ENCODE measurements at regions not wholly inside any gene's neighbourhood (a gene's known extent, or its start where the extent isn't known, plus 50 kb on each side); places are given as distances from the start of the nearest gene placed in this dataset.

DNA sequence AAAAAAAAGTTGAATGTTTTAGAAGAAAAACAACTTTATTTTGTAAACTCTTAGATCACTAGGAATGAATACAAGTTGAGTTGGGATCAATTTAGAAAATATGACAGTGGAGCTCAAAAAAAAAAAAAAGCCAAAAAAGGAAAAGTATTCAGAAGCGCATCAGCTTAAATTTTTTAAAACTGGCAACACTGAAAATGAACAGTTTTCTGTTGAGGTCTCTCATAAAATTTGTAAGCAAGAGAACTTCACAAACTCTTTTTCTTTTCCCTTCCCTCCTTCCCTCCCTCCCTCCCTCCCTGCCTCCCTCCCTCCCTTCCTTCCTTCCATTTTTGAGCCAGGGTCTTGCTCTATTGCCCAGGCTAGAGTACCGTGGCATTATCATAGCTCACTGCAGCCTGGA lies 143.9 kb downstream of the B3GNT2 start:
- CTCF ChIA-PET: interaction anchor here (0.6 to 0.7 kb wide), 4 partner anchors 65 to 523 kb away, joined by 4 to 16 read pairs (median 8); no protein-coding TSS in a partner anchor
- H3K23ac ChIP-seq (ENCODE audit: low read depth, low read length): no peak overlapping the region
- no peak overlapping the region for H2BK5ac ChIP-seq (ENCODE audit: low read depth, low read length, poor library complexity, severe bottlenecking)

More for the DNA sequence above, 143.9 kb downstream of the B3GNT2 start:
- no peak overlapping the region for H2BK15ac ChIP-seq (ENCODE audit: low read depth, low read length)
- no peak overlapping the region for H3K4me3 ChIP-seq (ENCODE audit: insufficient read depth, low read depth, low read length)
- no peaks in the 10 kb centered on the region for H3K4me1 ChIP-seq (ENCODE audit: control insufficient read depth, insufficient read depth, low read length)
- no peak overlapping the region for H2BK120ac ChIP-seq (ENCODE audit: low read depth, low read length)
- intact Hi-C loops (cut with micrococcal nuclease): no loop called here
- H3K56ac ChIP-seq (ENCODE audit: extremely low read depth, insufficient read depth, low read length): no peak overlapping the region
- no peak overlapping the region for H3K18ac ChIP-seq (ENCODE audit: low read depth, low read length)
- no peak overlapping the region for H4K5ac ChIP-seq (ENCODE audit: low read depth, low read length)
- ATAC-seq (ENCODE audit: low read depth) (no peak), DNase-seq (no peak)
- 0 out of 2 replicates have a peak, but pooled peaks cover 3% of the 10 kb centered on the region for H3K27me3 ChIP-seq (ENCODE audit: control insufficient read depth, insufficient read depth, low read length)
- POLR2A ChIA-PET (ENCODE audit: unreplicated experiment): no interaction called here
- H3K9ac ChIP-seq (ENCODE audit: low read depth, low read length): no peak overlapping the region
- TF ChIP-seq ELK1 (IDR thresholded peaks at IDR 0.05; ENCODE audit: borderline replicate concordance, low read depth, low read length) (no peak), MXI1 (IDR thresholded peaks at IDR 0.05; ENCODE audit: borderline replicate concordance, low read depth, low read length) (no peak), MAZ (IDR thresholded peaks at IDR 0.05; ENCODE audit: borderline replicate concordance, low read depth, low read length) (no peak), CTCF (conservative IDR thresholded peaks at IDR 0.05; ENCODE audit: low read depth, low read length) (no peak), POLR2A (IDR thresholded peaks at IDR 0.05; ENCODE audit: low read depth, low read length) (no peak), RFX5 (IDR thresholded peaks at IDR 0.05; ENCODE audit: low read depth, low read length) (no peak), MAFK (IDR thresholded peaks at IDR 0.05; ENCODE audit: low read depth, low read length) (no peak), CEBPB (IDR thresholded peaks at IDR 0.05; ENCODE audit: low read depth, low read length) (no peak), CHD1 (IDR thresholded peaks at IDR 0.05; ENCODE audit: low read depth, low read length) (no peak), USF2 (IDR thresholded peaks at IDR 0.05; ENCODE audit: low read depth, low read length) (no peak), FOS (IDR thresholded peaks at IDR 0.05; ENCODE audit: low read depth, low read length) (no peak), NFE2L2 (IDR thresholded peaks at IDR 0.05; ENCODE audit: low read depth, low read length) (no peak), RAD21 (IDR thresholded peaks at IDR 0.05; ENCODE audit: low read length) (no peak)
- H2AFZ ChIP-seq (replicated peaks; ENCODE audit: low read length, poor library complexity): no peak overlapping the region
- no peaks in the 10 kb centered on the region for H3K9me3 ChIP-seq (ENCODE audit: control insufficient read depth, insufficient read depth, low read length)
- no peak overlapping the region for H2BK20ac ChIP-seq (ENCODE audit: low read depth, low read length)
- H4K91ac ChIP-seq (ENCODE audit: insufficient read depth, low read depth, low read length): no peak overlapping the region
- H3K9me1 ChIP-seq (ENCODE audit: insufficient read depth, low read length): no peaks in the 10 kb centered on the region
- no CpG with 5 or more reads among the region's 2 CpGs for WGBS, 2 experiments (ENCODE audit: extremely low coverage in 2 of 2, insufficient read length in 1 of 2)
- in situ Hi-C loops (cut with MboI; ENCODE audit: low sequenced_read_pairs): no loop called here
- H4K8ac ChIP-seq (ENCODE audit: low read depth in 2 of 2, low read length in 2 of 2): no peak overlapping the region
- H4K20me1 ChIP-seq (ENCODE audit: insufficient read depth, low read length): no peaks in the 10 kb centered on the region
- H2AK5ac ChIP-seq (ENCODE audit: low read depth, low read length): no peak overlapping the region
- no peak overlapping the region for H3K27ac ChIP-seq (ENCODE audit: insufficient read depth, low read length)
- dilution Hi-C loops (cut with HindIII; ENCODE audit: low sequenced_read_pairs, unreplicated experiment): no loop called here
- no peak overlapping the region for H3K14ac ChIP-seq (replicated peaks; ENCODE audit: low read depth, low read length)
- H2AK9ac ChIP-seq (replicated peaks; ENCODE audit: low read depth, low read length, poor library complexity): no peak overlapping the region
- BruUV-seq (replicated peaks): no TSS peak
- no peaks in the 10 kb centered on the region for H3K79me1 ChIP-seq (ENCODE audit: low read depth in 1 of 2, low read length in 2 of 2)
- H3K4me2 ChIP-seq (ENCODE audit: low read depth, low read length): no peak overlapping the region
- no peak overlapping the region for H3K4ac ChIP-seq (ENCODE audit: low read depth, low read length)
- no peaks in the 10 kb centered on the region for H3K36me3 ChIP-seq (ENCODE audit: control insufficient read depth, insufficient read depth, low read length)

All from IMR-90 (cell line).